ENCODE measurements at regions not wholly inside any gene's neighbourhood (a gene's known extent, or its start where the extent isn't known, plus 50 kb on each side); places are given as distances from the start of the nearest gene placed in this dataset.

DNA sequence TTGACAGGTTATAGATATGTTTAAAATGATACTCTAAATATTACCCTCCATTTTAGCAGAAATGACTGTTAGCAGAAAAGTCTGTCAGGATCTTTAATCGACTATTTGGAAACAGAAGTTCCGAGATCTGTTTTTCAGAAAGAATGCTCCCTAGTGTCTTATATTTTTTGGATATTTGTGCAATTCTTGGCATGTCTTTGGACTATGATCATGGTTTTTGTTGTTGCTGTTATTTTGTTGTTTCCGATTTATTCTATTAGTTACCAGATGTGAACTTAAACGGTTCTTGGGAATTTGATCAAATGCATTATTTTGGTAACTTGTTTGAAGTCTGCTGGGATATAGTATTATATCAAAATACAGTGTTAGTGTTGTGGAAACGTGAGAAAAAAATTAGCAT, 106.4 kb upstream of the CEP162 start:
- Mint-ChIP-seq H3K9me3 (peaks cover 14% of the 10 kb centered on the region), H3K36me3 (no peaks in the 10 kb centered on the region), H3K4me1 (no peaks in the 10 kb centered on the region), H3K27ac (no peak overlapping the region), H3K27me3 (ENCODE audit: insufficient read depth, low read depth) (peaks cover 2% of the 10 kb centered on the region), H3K4me3 (no peak overlapping the region)
- no peak overlapping the region for H2AFZ ChIP-seq (replicated peaks)
- no peaks in the 10 kb centered on the region for H3F3A ChIP-seq (ENCODE audit: low read depth)
- H3K9me3 ChIP-seq (ENCODE audit: low read depth), result no peaks in the 10 kb centered on the region
- TF ChIP-seq, protein P1, sequence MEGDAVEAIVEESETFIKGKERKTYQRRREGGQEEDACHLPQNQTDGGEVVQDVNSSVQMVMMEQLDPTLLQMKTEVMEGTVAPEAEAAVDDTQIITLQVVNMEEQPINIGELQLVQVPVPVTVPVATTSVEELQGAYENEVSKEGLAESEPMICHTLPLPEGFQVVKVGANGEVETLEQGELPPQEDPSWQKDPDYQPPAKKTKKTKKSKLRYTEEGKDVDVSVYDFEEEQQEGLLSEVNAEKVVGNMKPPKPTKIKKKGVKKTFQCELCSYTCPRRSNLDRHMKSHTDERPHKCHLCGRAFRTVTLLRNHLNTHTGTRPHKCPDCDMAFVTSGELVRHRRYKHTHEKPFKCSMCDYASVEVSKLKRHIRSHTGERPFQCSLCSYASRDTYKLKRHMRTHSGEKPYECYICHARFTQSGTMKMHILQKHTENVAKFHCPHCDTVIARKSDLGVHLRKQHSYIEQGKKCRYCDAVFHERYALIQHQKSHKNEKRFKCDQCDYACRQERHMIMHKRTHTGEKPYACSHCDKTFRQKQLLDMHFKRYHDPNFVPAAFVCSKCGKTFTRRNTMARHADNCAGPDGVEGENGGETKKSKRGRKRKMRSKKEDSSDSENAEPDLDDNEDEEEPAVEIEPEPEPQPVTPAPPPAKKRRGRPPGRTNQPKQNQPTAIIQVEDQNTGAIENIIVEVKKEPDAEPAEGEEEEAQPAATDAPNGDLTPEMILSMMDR (IDR thresholded peaks at IDR 0.05), result no peak
- TF ChIP-seq EZH2phosphoT487 (IDR thresholded peaks at IDR 0.05) (no peak), EZH2 (IDR thresholded peaks at IDR 0.05) (no peak)
- no peak overlapping the region for H3K9ac ChIP-seq
- no peak overlapping the region for H3K4me3 ChIP-seq
- no peaks in the 10 kb centered on the region for H3K27me3 ChIP-seq
- no peaks in the 10 kb centered on the region for H4K20me1 ChIP-seq (ENCODE audit: low read depth)
- no peak overlapping the region for H3K4me2 ChIP-seq
- no peak for DNase-seq (ENCODE audit: low spot score)
- no peaks in the 10 kb centered on the region for H3K4me1 ChIP-seq
- no peak overlapping the region for H3K27ac ChIP-seq
- H3K36me3 ChIP-seq, result no peaks in the 10 kb centered on the region
- H3K79me2 ChIP-seq (ENCODE audit: low read depth), result no peaks in the 10 kb centered on the region

DNA sequence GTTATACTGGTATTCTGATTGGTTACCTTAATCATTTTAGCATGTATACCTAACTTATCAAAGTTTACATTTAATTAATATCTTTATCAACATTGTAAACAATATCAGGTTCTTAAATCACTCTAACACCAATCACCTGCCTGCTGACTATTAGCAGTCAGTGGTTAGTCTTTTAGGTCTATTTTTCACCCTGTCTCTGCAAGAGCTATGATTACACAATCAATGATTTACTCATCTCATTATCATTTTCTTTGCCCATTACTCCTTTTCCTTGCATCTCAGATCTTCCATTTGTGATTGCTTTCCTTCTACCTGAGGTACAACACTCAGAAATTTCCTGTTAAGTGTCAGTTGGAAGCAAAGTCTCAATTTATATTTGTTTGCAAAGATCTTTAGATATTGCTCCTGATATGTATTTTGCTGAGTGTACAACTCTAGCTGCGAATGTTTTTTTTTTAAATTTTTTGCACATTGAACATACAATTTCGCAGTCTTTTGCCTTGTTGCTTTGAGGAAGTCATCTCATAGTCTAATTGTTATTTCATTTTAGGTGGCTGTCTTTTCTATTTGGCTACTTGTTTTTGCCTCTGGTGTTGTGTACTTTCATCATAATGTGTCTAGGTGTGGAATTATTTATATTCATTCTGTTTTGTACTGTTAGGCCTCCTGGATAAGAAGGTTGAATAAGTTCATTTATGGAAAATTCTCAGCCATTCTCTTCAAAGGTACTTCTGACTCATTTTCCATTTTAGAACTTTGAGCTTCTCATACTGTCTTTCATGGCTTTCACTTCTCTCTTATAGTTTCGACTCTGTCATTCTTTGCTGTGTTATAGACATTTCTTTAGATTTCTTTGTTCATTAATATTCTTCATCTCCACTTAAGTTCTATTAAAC, 104.9 kb upstream of the CEP162 start:
- no peak overlapping the region for H3K4me3 ChIP-seq
- H3K9me3 ChIP-seq (ENCODE audit: low read depth), result no peaks in the 10 kb centered on the region
- H3K4me1 ChIP-seq, result no peaks in the 10 kb centered on the region
- H3K9ac ChIP-seq, result no peak overlapping the region
- no peaks in the 10 kb centered on the region for H3K79me2 ChIP-seq (ENCODE audit: low read depth)
- H3K4me2 ChIP-seq, result no peak overlapping the region
- Mint-ChIP-seq H3K27ac (no peak overlapping the region), H3K36me3 (no peaks in the 10 kb centered on the region), H3K9me3 (peaks cover 11% of the 10 kb centered on the region), H3K27me3 (ENCODE audit: insufficient read depth, low read depth) (peaks cover 2% of the 10 kb centered on the region), H3K4me3 (no peak overlapping the region), H3K4me1 (no peaks in the 10 kb centered on the region)
- no peaks in the 10 kb centered on the region for H3K36me3 ChIP-seq
- H4K20me1 ChIP-seq (ENCODE audit: low read depth), result no peaks in the 10 kb centered on the region
- no peaks in the 10 kb centered on the region for H3K27me3 ChIP-seq
- H2AFZ ChIP-seq (replicated peaks), result no peak overlapping the region
- H3K27ac ChIP-seq, result no peak overlapping the region
- TF ChIP-seq EZH2phosphoT487 (IDR thresholded peaks at IDR 0.05) (no peak), EZH2 (IDR thresholded peaks at IDR 0.05) (no peak)
- TF ChIP-seq, protein P1 (IDR thresholded peaks at IDR 0.05), result no peak
- H3F3A ChIP-seq (ENCODE audit: low read depth), result no peaks in the 10 kb centered on the region
- no peak for DNase-seq (ENCODE audit: low spot score)

DNA sequence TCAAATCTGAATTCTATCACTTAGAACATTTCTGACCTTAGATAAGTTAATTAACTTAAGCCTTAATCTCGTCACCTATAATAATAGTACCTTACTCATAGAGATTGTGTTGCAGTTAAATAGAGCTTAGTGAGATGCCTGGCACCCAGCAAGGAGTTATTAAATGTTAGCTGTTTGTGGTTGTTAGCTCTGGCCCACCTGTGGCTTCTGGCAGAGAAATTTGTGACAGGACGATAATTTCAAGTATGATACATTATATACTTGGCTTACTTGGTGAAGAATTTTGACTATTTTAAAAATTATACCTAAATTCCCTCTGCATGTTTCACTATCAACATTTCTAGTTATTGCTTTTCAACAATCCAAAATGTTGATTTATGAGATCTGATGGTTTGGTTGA, 102.9 kb upstream of the CEP162 start:
- no peak for DNase-seq (ENCODE audit: low spot score)
- TF ChIP-seq EZH2 (IDR thresholded peaks at IDR 0.05), result no peak
- no peak for TF ChIP-seq EZH2phosphoT487 (IDR thresholded peaks at IDR 0.05)
- TF ChIP-seq, protein P1 (IDR thresholded peaks at IDR 0.05), result no peak
- Histone ChIP-seq H3K4me3 (no peak overlapping the region), H3K36me3 (no peaks in the 10 kb centered on the region), H3K9me3 (ENCODE audit: low read depth) (no peaks in the 10 kb centered on the region), H3K4me1 (no peaks in the 10 kb centered on the region), H3K4me2 (no peak overlapping the region), H3K9ac (no peak overlapping the region), H3F3A (ENCODE audit: low read depth) (no peaks in the 10 kb centered on the region), H3K79me2 (ENCODE audit: low read depth) (no peaks in the 10 kb centered on the region), H3K27me3 (no peaks in the 10 kb centered on the region), H4K20me1 (ENCODE audit: low read depth) (no peaks in the 10 kb centered on the region), H3K27ac (no peak overlapping the region), H2AFZ (replicated peaks) (no peak overlapping the region)
- Mint-ChIP-seq H3K4me1 (no peaks in the 10 kb centered on the region), H3K27me3 (ENCODE audit: insufficient read depth, low read depth) (no peaks in the 10 kb centered on the region), H3K9me3 (no peaks in the 10 kb centered on the region), H3K4me3 (no peak overlapping the region), H3K36me3 (no peaks in the 10 kb centered on the region), H3K27ac (no peak overlapping the region)

Data from neural progenitor cell (in vitro differentiated cells).